ENCODE measurements at regions not wholly inside any gene's neighbourhood (a gene's known extent, or its start where the extent isn't known, plus 50 kb on each side); places are given as distances from the start of the nearest gene placed in this dataset.

DNA sequence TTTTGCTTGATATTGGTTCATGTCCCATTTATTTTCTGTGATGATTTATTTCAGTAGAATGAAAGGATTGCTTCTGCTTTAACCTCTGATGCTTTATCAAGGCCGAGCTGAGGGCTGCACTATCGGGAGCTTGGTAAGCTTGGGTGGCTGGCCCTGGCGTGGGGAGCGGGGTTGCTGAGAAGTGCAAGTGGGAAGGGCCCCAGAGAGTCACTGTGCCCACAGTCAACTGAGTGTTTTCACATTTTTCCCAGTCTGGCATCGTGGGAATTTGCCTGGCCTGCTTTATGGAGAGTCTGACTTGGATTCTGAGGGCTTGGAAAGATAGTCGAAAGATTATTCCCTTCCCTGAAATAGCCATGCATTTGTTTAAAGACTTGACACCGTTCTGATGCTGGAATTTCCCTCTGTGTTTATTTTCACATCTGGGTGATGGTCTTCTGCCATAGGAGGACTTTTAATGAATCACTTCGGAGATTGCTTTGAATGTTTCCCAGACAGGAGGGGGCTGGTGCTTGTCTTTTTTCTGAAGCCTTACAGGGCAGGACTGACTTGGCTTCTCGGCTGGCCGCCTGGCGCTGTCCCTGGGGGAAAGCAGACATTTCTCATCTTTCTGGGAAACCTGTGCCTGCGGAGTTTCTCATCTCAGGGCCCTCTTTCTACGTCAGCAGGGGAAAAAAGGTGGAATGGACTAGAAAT is 139.0 kb downstream of the BOD1 start:
- WGBS, 3 donors = 33 to 44% (median 38%) methylated on average over 13 of the region's 13 CpGs
- Histone ChIP-seq H3K9me3 (no peaks in the 10 kb centered on the region), H3K27me3 (no peaks in the 10 kb centered on the region), H3K36me3 (no peaks in the 10 kb centered on the region), H3K4me1 (ENCODE audit: insufficient read depth) (peaks cover 2% of the 10 kb centered on the region), H3K4me3 (no peak overlapping the region), H3K27ac (no peak overlapping the region)
- intact Hi-C loops (cut with DNase I) = no loop called here
- DNase-seq = no peak
- TF ChIP-seq POLR2A (IDR thresholded peaks at IDR 0.05) (no peak), EP300 (IDR thresholded peaks at IDR 0.05) (no peak), CTCF (IDR thresholded peaks at IDR 0.05) (no peak)

DNA sequence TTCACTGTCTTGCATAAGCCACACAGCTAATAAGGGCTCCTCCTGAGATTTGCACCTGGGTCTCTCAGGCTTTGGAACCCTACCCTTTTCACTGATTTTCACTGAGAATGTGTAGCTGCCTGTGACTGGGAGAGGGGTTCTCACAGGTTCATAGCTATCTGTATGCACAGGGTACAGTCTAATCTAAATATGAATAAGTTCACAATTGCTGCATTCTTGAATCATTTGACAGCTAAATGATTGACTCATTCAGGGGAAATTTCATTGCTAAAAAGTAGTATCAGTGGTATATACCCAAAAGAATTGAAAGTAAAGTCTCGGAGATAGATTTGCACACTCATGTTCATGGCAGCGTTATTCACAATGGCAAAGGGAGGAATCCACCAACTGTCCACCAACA is 140.7 kb downstream of the BOD1 start:
- H3K36me3 ChIP-seq = no peaks in the 10 kb centered on the region
- no peak for DNase-seq
- no peak overlapping the region for H3K4me3 ChIP-seq
- H3K9me3 ChIP-seq = no peaks in the 10 kb centered on the region
- TF ChIP-seq POLR2A (IDR thresholded peaks at IDR 0.05) (no peak), EP300 (IDR thresholded peaks at IDR 0.05) (no peak), CTCF (IDR thresholded peaks at IDR 0.05) (no peak)
- WGBS, 3 donors = 92 to 96% (median 95%) methylated on average over 2 of the region's 2 CpGs
- no peaks in the 10 kb centered on the region for H3K27me3 ChIP-seq
- intact Hi-C loops (cut with DNase I) = no loop called here
- no peak overlapping the region for H3K27ac ChIP-seq
- H3K4me1 ChIP-seq (ENCODE audit: insufficient read depth) = peaks cover 2% of the 10 kb centered on the region

GRCh38 chr5:173474881-173475287 is 141.6 kb downstream of the BOD1 start:
- Histone ChIP-seq H3K9me3 (no peaks in the 10 kb centered on the region), H3K4me3 (no peak overlapping the region), H3K27ac (no peak overlapping the region), H3K36me3 (no peaks in the 10 kb centered on the region), H3K27me3 (no peaks in the 10 kb centered on the region), H3K4me1 (ENCODE audit: insufficient read depth) (peaks cover 2% of the 10 kb centered on the region)
- no peak for DNase-seq
- intact Hi-C loops (cut with DNase I) = no loop called here
- TF ChIP-seq CTCF (IDR thresholded peaks at IDR 0.05) (no peak), EP300 (IDR thresholded peaks at IDR 0.05) (no peak), POLR2A (IDR thresholded peaks at IDR 0.05) (no peak)
- WGBS, 3 donors = 35 to 47% (median 42%) methylated on average over 5 of the region's 5 CpGs

DNA sequence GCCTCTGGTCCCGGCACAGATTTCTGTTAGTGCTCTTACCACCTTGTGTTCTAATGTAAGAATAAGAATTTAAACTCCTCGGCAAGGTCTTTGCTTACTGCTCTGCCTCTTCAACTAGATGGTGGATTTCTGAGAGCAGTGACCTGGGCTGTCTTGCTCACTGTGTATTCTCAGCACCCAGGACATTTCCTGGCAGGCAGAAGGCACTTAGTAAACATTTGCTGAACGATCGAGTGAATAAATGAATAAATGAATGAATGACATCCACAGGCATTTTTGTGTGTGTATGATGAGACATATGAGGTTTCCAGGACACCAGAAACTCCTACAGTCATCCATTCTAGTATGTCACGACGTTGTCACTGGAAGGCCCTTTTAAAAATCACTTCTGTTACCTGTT is 143.2 kb downstream of the BOD1 start:
- no peaks in the 10 kb centered on the region for H3K36me3 ChIP-seq
- peaks cover 2% of the 10 kb centered on the region for H3K4me1 ChIP-seq (ENCODE audit: insufficient read depth)
- H3K27me3 ChIP-seq = no peaks in the 10 kb centered on the region
- no peak for DNase-seq
- H3K9me3 ChIP-seq = no peaks in the 10 kb centered on the region
- no peak overlapping the region for H3K27ac ChIP-seq
- TF ChIP-seq POLR2A (IDR thresholded peaks at IDR 0.05) (no peak), CTCF (IDR thresholded peaks at IDR 0.05) (no peak), EP300 (IDR thresholded peaks at IDR 0.05) (no peak)
- intact Hi-C loops (cut with DNase I) = no loop called here
- no peak overlapping the region for H3K4me3 ChIP-seq
- WGBS, 3 donors = 61 to 81% (median 70%) methylated on average over 6 of the region's 6 CpGs
